Cardiac septum (tissue), 1 donor: ENCODE measurements at regions not wholly inside any gene's neighbourhood (a gene's known extent, or its start where the extent isn't known, plus 50 kb on each side); places are given as distances from the start of the nearest gene placed in this dataset.

Experiments
- DNase-seq: peaks from one replicate; pipeline ENCODE4 v3.0.0-alpha.2; 2020; ENCODE audit warnings: low spot score
- intact Hi-C: fragments of 100-400 bp; cut with DNase I; formaldehyde crosslinking; loops from one replicate; pipeline ENCODE4 v1.14.0; 2022
- donor health status: DM: no; HTN: no; CAD: no.

- intact Hi-C loops, result no loop called here
- no peak for DNase-seq
Observed at GRCh38 chr1:157893686-157894085, 52.1 kb upstream of the CD5L start.

DNA sequence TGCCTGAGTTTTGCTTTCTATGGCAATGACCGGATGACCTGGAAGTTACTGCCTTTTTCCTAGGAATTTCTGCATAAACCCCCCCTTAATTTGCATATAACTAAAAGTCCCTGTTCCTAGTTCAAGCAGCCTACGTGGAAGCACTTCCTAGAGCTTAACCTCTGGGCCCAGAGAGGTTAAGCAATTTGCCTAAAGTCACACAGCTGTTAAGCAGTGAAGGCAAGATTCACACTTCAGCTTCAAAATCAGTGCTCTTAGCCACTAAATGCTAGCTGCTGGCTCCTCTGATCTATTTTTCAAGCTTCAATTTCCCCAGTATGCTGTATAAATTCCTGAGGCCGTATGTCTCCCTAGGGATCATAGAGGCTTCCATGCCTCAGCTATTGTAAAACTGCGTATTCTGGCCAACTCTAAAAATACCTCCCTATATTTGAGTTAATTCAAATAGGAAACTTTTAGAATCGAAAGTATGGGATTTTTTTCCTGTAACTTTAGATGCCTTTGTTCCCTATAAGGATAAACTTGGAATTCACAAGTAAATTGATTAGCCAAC, 53.1 kb upstream of the CD5L start:
- no peak for DNase-seq
- intact Hi-C loops, result no loop called here

DNA sequence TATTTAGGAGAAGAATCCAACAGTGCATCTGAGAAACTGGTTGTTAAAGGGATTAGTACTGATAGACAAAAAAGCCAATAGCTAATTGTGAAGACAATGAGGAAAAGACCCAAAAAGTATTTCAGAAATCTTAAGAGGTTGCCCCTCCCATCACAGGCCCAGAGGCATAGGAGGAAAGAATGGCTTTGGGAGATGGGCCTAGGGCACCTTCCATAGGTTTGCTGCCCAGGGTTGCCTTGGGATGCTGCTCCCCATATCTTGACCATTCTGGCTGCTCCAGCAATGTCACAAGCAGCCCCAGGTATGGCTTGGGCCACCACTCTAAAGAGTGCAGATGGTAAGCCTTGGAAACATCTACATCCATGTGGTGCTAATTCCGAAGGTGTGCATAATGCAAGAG, 68.7 kb upstream of the CD5L start:
- intact Hi-C loops, result no loop called here
- no peak for DNase-seq

DNA sequence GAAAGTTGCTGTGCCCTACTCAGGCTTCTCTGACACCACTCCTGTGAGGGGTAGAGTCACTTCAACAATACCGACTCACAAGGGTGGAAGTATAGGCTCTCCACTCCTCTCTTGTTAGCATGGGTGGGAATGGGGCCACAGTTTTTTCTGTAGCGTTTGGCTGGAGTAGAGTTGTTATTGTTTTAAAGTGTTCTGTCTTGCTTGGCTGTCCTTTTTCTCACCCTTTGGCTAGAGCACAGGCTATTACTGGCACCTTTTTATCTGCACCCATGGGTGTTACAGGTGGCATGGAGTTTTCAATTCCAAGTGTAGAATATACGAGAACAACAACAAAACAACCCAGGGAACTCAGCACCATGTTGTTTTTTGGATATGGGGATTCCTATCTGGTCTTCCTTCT, 74.3 kb upstream of the CD5L start:
- DNase-seq, result no peak
- intact Hi-C loops, result no loop called here

DNA sequence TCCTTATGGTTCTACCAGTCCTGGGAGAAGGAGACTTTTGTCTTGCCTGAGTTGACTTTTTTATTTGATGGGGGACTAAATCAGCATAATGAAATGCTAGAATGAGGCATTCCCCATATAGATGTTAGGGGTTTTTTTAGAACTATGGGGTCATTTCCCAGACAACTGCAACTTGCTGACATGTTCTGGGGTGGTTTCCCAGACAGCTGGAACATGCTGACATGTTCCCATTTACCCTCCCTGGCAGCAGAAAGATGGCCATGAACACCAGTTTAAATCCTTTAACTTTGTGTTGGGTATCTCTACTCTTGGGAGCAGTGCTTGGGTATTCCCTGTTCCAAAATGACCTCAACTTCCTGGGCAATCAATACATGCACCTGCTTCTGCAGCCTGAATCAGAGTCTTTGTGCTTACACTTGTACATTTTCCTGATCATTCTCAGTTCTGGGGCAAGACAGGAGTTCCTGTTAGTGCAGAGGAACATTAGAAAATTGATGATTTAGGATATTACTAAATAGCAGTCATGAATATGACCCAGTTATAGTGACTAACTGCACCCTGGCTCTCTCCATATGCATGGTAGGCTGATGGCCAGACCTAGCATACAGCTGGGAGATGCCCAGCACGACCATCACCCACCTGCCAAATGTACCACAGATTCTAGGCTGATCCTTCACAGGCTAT, 75.4 kb upstream of the CD5L start:
- DNase-seq, result no peak

GRCh38 chr1:157920748-157921147, 72.7 kb upstream of the KIRREL1 start:
- intact Hi-C loops, result no loop called here
- no peak for DNase-seq

More for the DNA sequence above, 75.4 kb upstream of the CD5L start:
- intact Hi-C loops, result no loop called here

DNA sequence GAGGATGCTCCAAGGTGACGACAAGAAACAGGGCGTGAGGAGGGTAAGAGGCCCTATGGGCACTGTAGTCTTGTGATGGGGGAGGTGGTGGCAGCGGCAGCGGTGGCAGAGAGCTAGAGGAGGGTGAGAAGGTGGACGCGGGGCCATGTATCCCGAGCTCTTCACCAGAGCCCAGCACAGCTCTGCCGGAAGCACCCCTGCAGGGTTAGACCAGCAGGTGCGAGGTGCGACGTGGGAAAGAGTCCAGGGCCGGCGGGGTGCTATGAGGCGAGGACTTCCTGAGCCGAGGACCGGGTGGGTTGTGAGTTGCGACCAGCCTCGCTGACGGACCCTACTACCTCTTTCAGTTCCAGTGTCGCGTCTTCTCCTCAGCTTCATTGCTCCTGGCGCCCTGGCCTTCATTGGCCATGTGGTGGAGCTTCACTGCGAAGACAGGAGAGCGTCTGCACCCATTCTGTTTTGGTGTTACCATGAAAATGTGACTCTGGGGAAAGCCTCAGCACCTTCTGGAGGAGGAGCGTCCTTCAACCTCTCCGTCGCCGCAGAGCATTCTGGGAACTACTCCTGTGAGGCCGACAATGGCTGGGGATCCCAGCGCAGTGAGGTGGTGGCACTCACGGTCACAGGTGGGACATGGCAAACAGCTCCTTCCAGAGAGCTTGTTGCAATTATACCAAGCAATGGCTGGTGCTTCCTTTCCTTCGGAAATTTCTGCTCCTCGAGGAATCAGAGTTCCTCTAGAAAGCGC, 67.9 kb upstream of the KIRREL1 start:
- DNase-seq, result no peak
- intact Hi-C loops, result no loop called here

GRCh38 chr1:157932069-157932468, 61.4 kb upstream of the KIRREL1 start:
- intact Hi-C loops, result no loop called here
- no peak for DNase-seq

GRCh38 chr1:157937744-157938143, 55.7 kb upstream of the KIRREL1 start:
- DNase-seq, result no peak
- intact Hi-C loops, result no loop called here

DNA sequence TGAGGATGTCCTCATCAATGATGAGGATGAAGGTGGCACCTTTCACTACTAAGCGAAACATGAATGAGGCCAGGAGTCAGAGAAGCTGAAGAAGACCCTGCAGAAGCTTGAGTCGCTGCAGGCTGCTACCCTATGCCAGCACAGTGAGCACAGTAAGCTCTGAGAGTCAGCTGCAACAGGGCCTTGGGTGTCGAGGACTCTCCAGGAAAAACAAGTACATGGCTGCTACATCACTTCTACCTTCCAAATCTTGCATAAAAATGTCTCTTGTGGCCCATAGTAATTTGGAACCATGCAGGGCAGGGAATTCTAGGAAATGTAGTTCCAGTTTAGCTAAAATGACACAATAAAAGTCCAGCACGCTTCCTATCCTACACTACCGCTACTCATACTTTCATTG, 51.5 kb upstream of the KIRREL1 start:
- DNase-seq, result no peak
- intact Hi-C loops, result loop anchor here (10.0 kb wide), 1 partner anchor 367 kb away; no protein-coding TSS in a partner anchor
